Activated CD4-positive, alpha-beta T cell treated with anti-CD3 and anti-CD28 coated beads for 48 hours (primary cell): ENCODE measurements at regions not wholly inside any gene's neighbourhood (a gene's known extent, or its start where the extent isn't known, plus 50 kb on each side); places are given as distances from the start of the nearest gene placed in this dataset.
"Not testable (repeated sequence)": the region's sequence is repeated elsewhere in the genome, so short reads cannot be mapped to it uniquely, and the experiment has no call there.

Experiments
- DNase-seq: peaks from one replicate; pipeline ENCODE4 v3.0.0-alpha.2; 2020

GRCh38 chr10:35876248-35876647 is 234.2 kb upstream of the FZD8 start:
- DNase-seq = no peak

- DNase-seq = no peak
These were observed 233.1 kb upstream of the FZD8 start for GRCh38 chr10:35875016-35875676.

- DNase-seq = no peak
These were observed 232.4 kb upstream of the FZD8 start for GRCh38 chr10:35874311-35875015.

GRCh38 chr10:35872671-35873070 is 230.6 kb upstream of the FZD8 start:
- no peak for DNase-seq

GRCh38 chr10:35870665-35871310 is 228.7 kb upstream of the FZD8 start:
- DNase-seq = no peak

GRCh38 chr10:35858676-35859283 is 216.7 kb upstream of the FZD8 start:
- DNase-seq = not testable (repeated sequence)

GRCh38 chr10:35857860-35858259 is 215.8 kb upstream of the FZD8 start:
- no peak for DNase-seq

GRCh38 chr10:35855155-35855947 is 213.3 kb upstream of the FZD8 start:
- DNase-seq = no peak

GRCh38 chr10:35854661-35855060 is 212.6 kb upstream of the FZD8 start:
- no peak for DNase-seq

- no peak for DNase-seq
These were observed 210.6 kb upstream of the FZD8 start for GRCh38 chr10:35852721-35853120.

- DNase-seq = no peak
These were observed 206.3 kb upstream of the FZD8 start for GRCh38 chr10:35848412-35848811.

GRCh38 chr10:35844686-35845085 is 202.6 kb upstream of the FZD8 start:
- DNase-seq = no peak

- no peak for DNase-seq
These were observed 201.6 kb upstream of the FZD8 start for GRCh38 chr10:35843524-35844181.

- DNase-seq = no peak
These were observed 196.0 kb upstream of the FZD8 start for GRCh38 chr10:35838054-35838453.

GRCh38 chr10:35835545-35835944 is 193.4 kb upstream of the FZD8 start:
- no peak for DNase-seq

GRCh38 chr10:35834877-35835494 is 192.9 kb upstream of the FZD8 start:
- no peak for DNase-seq

GRCh38 chr10:35827783-35828182 is 185.7 kb upstream of the FZD8 start:
- DNase-seq = no peak

- DNase-seq = no peak
These were observed 182.6 kb upstream of the FZD8 start for GRCh38 chr10:35824704-35825103.

GRCh38 chr10:35822316-35822715 is 180.2 kb upstream of the FZD8 start:
- DNase-seq = no peak

- no peak for DNase-seq
These were observed 179.3 kb upstream of the FZD8 start for GRCh38 chr10:35821339-35821911.

GRCh38 chr10:35819736-35820135 is 177.6 kb upstream of the FZD8 start:
- DNase-seq = no peak

GRCh38 chr10:35819011-35819410 is 176.9 kb upstream of the FZD8 start:
- DNase-seq = no peak
